Right lobe of liver (tissue), 4 donors: ENCODE measurements at regions not wholly inside any gene's neighbourhood (a gene's known extent, or its start where the extent isn't known, plus 50 kb on each side); places are given as distances from the start of the nearest gene placed in this dataset.

Source experiments
- POLR2A ChIP-seq: fragments of 450-650 bp; IDR thresholded peaks from one replicate; pipeline ENCODE4 v1.6.1; 2017; ENCODE audit warnings: antibody characterized with exemption, mild to moderate bottlenecking
- TF ChIP-seq, protein P1 (sequence below), 4 donors: fragments of 200-600 bp in 3 of 4; fragments of 450-650 bp in 1 of 4; IDR thresholded peaks; one replicate each; pipeline versions ENCODE4 v1.5.1 to v1.8.0; 2016 to 2022; ENCODE audit warnings: antibody characterized with exemption in 4 of 4, mild to moderate bottlenecking in 2 of 4
- donor health status: DM: no; HTN: no; CAD: no.
- donor health status: DM: no; HTN: no; CAD: no.
- donor health status: DM: no; HTN: yes; CAD: no.

DNA sequence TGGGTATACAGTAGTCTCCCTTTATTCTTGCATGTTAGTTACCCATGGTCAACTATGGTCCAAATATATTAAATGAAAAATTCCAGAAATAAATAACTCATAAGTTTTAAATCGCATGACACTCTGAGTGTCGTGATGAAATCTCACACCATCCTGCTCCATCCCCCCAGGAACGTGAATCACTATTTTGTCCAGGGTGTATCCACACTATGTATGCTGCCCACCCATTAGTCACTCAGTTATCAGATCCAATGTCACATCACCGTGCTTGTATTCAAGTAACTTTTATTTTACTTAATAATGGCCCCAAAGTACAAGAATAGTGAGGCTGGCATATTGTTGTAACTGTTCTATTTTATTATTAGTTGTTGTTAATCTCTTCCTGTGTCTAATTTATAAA lies 115.8 kb upstream of the SERP2 start:
- TF ChIP-seq, protein P1, sequence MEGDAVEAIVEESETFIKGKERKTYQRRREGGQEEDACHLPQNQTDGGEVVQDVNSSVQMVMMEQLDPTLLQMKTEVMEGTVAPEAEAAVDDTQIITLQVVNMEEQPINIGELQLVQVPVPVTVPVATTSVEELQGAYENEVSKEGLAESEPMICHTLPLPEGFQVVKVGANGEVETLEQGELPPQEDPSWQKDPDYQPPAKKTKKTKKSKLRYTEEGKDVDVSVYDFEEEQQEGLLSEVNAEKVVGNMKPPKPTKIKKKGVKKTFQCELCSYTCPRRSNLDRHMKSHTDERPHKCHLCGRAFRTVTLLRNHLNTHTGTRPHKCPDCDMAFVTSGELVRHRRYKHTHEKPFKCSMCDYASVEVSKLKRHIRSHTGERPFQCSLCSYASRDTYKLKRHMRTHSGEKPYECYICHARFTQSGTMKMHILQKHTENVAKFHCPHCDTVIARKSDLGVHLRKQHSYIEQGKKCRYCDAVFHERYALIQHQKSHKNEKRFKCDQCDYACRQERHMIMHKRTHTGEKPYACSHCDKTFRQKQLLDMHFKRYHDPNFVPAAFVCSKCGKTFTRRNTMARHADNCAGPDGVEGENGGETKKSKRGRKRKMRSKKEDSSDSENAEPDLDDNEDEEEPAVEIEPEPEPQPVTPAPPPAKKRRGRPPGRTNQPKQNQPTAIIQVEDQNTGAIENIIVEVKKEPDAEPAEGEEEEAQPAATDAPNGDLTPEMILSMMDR (IDR thresholded peaks at IDR 0.05), result no peak
- TF ChIP-seq POLR2A, result no peak
